ENCODE measurements at regions not wholly inside any gene's neighbourhood (a gene's known extent, or its start where the extent isn't known, plus 50 kb on each side); places are given as distances from the start of the nearest gene placed in this dataset.

DNA sequence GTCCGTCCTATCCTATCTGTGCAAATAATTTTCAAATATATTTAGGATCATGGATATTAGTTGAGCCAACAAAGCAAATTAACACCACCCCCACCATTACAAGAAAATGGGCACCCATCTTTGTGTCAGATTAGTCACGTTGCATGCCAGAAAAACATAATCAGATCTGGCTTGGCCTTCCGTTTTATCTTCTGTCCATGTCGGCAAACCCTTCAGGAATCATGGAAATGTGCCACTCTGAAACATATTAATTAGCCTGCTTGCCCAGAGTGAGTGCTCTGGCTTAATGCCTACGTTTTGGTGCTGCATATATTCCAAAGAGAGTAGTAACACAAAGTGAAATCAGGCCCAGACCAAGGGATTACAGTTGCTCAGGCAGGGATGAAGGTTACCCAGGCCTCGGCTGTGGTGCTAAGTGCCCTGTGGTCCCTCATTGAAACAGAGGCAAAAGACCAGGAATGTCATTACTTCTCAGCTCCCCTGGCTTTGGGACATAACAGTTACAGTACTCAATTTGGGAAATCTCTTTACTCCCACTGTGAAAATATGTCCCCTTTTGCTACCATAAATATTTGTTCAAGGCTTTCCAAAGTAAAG is 154.0 kb upstream of the LSM8 start:
- DNase-seq (ENCODE audit: low read depth), result no peak
- no peak overlapping the region for H3K4me3 ChIP-seq (ENCODE audit: control insufficient read depth, low read depth, low read length)
- TF ChIP-seq, protein P1, sequence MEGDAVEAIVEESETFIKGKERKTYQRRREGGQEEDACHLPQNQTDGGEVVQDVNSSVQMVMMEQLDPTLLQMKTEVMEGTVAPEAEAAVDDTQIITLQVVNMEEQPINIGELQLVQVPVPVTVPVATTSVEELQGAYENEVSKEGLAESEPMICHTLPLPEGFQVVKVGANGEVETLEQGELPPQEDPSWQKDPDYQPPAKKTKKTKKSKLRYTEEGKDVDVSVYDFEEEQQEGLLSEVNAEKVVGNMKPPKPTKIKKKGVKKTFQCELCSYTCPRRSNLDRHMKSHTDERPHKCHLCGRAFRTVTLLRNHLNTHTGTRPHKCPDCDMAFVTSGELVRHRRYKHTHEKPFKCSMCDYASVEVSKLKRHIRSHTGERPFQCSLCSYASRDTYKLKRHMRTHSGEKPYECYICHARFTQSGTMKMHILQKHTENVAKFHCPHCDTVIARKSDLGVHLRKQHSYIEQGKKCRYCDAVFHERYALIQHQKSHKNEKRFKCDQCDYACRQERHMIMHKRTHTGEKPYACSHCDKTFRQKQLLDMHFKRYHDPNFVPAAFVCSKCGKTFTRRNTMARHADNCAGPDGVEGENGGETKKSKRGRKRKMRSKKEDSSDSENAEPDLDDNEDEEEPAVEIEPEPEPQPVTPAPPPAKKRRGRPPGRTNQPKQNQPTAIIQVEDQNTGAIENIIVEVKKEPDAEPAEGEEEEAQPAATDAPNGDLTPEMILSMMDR (IDR thresholded peaks at IDR 0.05; ENCODE audit: control insufficient read depth, insufficient read depth, low read depth, low read length, missing control alignments), result no peak

DNA sequence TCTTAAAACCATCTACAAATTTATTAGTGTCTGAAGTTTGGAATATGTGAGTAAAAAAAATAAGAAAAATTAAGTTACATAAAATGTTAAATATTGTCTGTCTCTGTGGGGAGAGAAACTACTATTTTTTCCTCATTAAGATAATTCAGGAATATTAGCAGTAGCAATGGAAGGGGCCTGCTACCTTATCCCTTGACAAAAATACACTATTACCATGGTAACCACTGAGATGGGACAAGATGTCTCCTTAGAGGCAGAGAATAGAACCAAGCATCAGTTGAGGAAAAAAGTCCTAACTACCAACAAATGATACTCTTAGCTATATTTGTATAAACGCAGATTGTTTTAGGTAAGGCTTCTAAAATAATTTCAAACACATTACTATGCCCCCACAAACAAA is 150.7 kb upstream of the LSM8 start:
- DNase-seq (ENCODE audit: low read depth), result no peak
- no peak overlapping the region for H3K4me3 ChIP-seq (ENCODE audit: control insufficient read depth, low read depth, low read length)
- TF ChIP-seq, protein P1 (IDR thresholded peaks at IDR 0.05; ENCODE audit: control insufficient read depth, insufficient read depth, low read depth, low read length, missing control alignments), result no peak

DNA sequence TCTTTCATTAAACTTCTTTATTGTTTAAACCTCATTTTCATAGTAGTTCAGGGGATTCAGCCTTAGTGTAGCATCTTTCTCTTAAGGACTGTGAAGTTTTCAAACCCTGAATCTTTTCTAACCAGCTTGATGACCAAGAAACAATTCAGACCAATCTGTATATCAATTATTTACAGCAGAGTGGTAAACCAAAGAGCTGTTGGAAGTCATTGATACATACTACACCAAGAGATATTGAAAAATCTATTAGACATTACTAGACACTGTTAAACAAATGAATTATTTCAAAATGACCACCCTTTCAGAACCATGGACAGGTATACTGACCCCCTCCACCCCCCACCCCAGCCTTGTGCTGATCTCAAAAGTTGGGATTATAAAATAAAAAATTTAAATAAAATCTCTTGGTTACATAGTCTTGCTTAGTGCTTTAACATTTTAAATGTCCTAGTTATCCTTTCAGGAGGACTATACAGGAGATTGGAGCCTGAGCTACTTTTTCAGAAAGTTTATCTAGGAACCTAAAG is 143.9 kb upstream of the LSM8 start:
- no peak for DNase-seq (ENCODE audit: low read depth)
- TF ChIP-seq, protein P1 (IDR thresholded peaks at IDR 0.05; ENCODE audit: control insufficient read depth, insufficient read depth, low read depth, low read length, missing control alignments), result no peak
- no peak overlapping the region for H3K4me3 ChIP-seq (ENCODE audit: control insufficient read depth, low read depth, low read length)

DNA sequence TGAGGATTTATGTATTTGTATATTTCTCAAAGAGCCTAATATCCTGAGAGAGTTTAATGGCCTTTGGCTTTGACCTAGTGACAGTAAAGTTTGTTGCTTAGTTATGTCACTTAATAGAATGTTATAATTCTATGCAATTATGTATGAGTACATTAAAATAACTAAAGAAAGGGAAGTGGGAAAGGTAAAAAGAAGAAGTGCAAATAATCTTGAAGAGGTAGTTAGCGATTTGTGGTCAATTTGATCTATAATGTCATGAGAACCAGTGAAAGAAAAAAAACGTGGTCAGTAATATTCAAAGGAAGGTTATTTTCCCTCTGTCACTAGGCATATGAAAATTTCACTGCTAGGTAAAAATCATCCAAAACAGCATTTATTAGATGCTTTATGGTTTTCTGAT is 143.4 kb upstream of the LSM8 start:
- TF ChIP-seq, protein P1 (IDR thresholded peaks at IDR 0.05; ENCODE audit: control insufficient read depth, insufficient read depth, low read depth, low read length, missing control alignments), result no peak
- H3K4me3 ChIP-seq (ENCODE audit: control insufficient read depth, low read depth, low read length), result no peak overlapping the region
- DNase-seq (ENCODE audit: low read depth), result no peak

DNA sequence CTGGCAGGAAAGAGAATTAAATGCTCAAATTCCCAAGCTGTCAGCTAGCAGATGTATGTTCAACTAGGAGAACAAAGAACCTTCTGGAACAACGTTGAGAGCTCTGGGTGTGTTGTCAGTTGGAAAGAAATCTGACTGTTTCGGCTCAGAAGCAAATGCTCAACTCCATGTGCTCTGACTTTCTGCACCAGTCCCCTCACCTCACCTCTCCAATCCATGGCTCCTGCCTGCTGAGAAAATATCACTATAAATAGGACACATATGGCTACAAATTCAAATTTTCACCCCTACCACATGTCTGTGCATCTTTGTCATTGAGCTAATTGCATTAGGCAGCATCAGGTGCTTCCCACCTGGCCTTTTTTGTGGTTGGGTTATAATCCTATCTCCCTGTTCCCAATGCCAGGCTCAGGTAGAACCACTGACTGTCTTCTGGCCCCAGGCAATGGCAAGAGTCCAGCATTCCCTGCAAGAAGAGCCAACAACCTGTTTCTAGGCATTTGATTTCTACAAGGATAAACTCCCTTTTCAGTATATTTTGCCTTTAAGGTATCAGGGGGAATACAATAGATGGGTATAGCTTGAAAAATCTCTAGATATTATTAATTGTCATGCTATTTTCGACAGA is 142.6 kb upstream of the LSM8 start:
- TF ChIP-seq, protein P1 (IDR thresholded peaks at IDR 0.05; ENCODE audit: control insufficient read depth, insufficient read depth, low read depth, low read length, missing control alignments), result no peak
- DNase-seq (ENCODE audit: low read depth), result no peak
- no peak overlapping the region for H3K4me3 ChIP-seq (ENCODE audit: control insufficient read depth, low read depth, low read length)

DNA sequence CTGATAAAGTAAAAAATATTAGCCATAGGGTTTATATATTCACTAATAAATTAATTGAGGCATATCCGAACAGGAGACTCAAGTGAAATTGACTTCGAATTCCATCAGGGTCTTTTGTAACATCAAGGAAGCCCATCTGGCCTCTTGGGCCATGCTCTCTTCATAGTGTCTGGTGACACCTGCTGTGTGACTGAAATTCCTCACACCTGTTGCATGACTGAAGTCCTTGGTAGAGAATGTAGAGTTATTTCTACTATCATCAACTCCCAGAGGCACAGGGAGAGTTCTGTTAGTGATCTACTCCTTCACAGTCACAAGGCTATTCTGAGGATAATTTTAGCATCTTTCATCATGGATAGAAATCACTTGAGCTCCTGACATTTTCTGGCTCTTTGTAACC is 138.3 kb upstream of the LSM8 start:
- TF ChIP-seq, protein P1 (IDR thresholded peaks at IDR 0.05; ENCODE audit: control insufficient read depth, insufficient read depth, low read depth, low read length, missing control alignments), result no peak
- DNase-seq (ENCODE audit: low read depth), result no peak
- H3K4me3 ChIP-seq (ENCODE audit: control insufficient read depth, low read depth, low read length), result no peak overlapping the region
